ENCODE measurements at regions not wholly inside any gene's neighbourhood (a gene's known extent, or its start where the extent isn't known, plus 50 kb on each side); places are given as distances from the start of the nearest gene placed in this dataset.

DNA sequence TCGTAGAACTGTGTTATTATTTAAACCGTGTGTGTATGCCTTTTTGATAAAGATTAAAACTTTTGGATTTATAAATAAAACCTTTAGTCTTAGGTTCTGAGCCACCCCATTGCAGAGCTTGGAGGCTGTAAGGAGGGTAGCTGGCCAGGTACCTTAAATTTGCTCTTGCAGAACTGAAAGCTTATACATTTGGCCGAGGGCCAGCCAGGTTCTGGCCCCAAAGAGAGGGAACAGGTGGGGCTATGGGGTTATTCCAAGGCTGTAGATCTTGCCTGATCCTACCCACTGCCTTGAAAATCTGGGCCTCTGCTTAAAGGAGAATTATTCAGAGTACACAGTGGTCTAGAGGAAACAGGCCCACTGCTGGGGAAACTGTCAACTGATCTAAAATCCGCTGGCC is 59.6 kb downstream of the CAMK2N1 start:
- Histone ChIP-seq H3K36me3 (ENCODE audit: control insufficient read depth, insufficient read depth, low read length) (no peaks in the 10 kb centered on the region), H3K27me3 (ENCODE audit: control insufficient read depth, insufficient read depth, low read length) (no peaks in the 10 kb centered on the region), H3K9me3 (ENCODE audit: control insufficient read depth, insufficient read depth, low read depth, low read length) (no peaks in the 10 kb centered on the region), H3K4me2 (ENCODE audit: extremely low read depth, insufficient read depth, low read length) (no peak overlapping the region), H3K4me1 (ENCODE audit: control insufficient read depth, extremely low read depth, insufficient read depth, low read length) (peaks cover 12% of the 10 kb centered on the region), H3K79me2 (ENCODE audit: control insufficient read depth, insufficient read depth, low read length) (no peaks in the 10 kb centered on the region), H3K9ac (ENCODE audit: insufficient read depth, low read length) (peak overlapping the region; percentile 21), H2AFZ (ENCODE audit: low read length) (no peak overlapping the region), H3K27ac (ENCODE audit: insufficient read depth, low read length) (peak overlapping the region; percentile 84), H4K20me1 (ENCODE audit: control insufficient read depth, extremely low read depth, insufficient read depth, low read length) (no peaks in the 10 kb centered on the region), H3K4me3 (replicated peaks in 1 of 4; ENCODE audit: control extremely low read depth in 1 of 4, insufficient read depth in 1 of 4, low read depth in 3 of 4, low read length in 4 of 4) (no peak overlapping the region)
- DNase-seq (ENCODE audit: low read depth in 2 of 2), result no peak
- TF ChIP-seq, protein P1, sequence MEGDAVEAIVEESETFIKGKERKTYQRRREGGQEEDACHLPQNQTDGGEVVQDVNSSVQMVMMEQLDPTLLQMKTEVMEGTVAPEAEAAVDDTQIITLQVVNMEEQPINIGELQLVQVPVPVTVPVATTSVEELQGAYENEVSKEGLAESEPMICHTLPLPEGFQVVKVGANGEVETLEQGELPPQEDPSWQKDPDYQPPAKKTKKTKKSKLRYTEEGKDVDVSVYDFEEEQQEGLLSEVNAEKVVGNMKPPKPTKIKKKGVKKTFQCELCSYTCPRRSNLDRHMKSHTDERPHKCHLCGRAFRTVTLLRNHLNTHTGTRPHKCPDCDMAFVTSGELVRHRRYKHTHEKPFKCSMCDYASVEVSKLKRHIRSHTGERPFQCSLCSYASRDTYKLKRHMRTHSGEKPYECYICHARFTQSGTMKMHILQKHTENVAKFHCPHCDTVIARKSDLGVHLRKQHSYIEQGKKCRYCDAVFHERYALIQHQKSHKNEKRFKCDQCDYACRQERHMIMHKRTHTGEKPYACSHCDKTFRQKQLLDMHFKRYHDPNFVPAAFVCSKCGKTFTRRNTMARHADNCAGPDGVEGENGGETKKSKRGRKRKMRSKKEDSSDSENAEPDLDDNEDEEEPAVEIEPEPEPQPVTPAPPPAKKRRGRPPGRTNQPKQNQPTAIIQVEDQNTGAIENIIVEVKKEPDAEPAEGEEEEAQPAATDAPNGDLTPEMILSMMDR (conservative IDR thresholded peaks at IDR 0.05 in 1 of 2, IDR thresholded peaks at IDR 0.05 in 1 of 2; ENCODE audit: low read depth in 1 of 2, low read length in 2 of 2), result no peak
- no peak for TF ChIP-seq EZH2 (IDR thresholded peaks at IDR 0.05; ENCODE audit: low read length, missing control alignments)

DNA sequence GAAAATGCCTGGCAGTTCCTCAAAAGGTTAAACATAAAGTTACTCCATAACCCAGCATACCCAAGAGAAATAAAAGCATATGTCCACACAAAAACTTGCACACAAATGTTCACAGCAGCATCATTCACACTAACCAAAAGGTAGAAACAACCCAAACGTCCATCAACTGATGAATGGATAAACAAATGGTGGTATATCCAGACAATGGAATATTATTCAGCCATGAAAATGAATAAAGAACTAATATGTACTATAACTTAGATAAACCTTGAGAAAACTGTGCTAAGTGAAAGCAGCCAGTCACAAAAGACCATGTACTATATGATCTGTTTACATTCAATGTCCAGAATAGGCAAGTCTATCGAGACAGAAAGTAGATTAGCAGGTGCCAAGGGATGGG is 60.4 kb downstream of the CAMK2N1 start:
- Histone ChIP-seq H4K20me1 (ENCODE audit: control insufficient read depth, extremely low read depth, insufficient read depth, low read length) (no peaks in the 10 kb centered on the region), H3K27me3 (ENCODE audit: control insufficient read depth, insufficient read depth, low read length) (no peaks in the 10 kb centered on the region), H3K4me1 (ENCODE audit: control insufficient read depth, extremely low read depth, insufficient read depth, low read length) (peaks cover 12% of the 10 kb centered on the region), H3K36me3 (ENCODE audit: control insufficient read depth, insufficient read depth, low read length) (no peaks in the 10 kb centered on the region), H3K79me2 (ENCODE audit: control insufficient read depth, insufficient read depth, low read length) (no peaks in the 10 kb centered on the region), H3K27ac (ENCODE audit: insufficient read depth, low read length) (no peak overlapping the region), H3K9ac (ENCODE audit: insufficient read depth, low read length) (no peak overlapping the region), H2AFZ (ENCODE audit: low read length) (no peak overlapping the region), H3K4me2 (ENCODE audit: extremely low read depth, insufficient read depth, low read length) (no peak overlapping the region), H3K4me3 (replicated peaks in 1 of 4; ENCODE audit: control extremely low read depth in 1 of 4, insufficient read depth in 1 of 4, low read depth in 3 of 4, low read length in 4 of 4) (no peak overlapping the region), H3K9me3 (ENCODE audit: control insufficient read depth, insufficient read depth, low read depth, low read length) (no peaks in the 10 kb centered on the region)
- TF ChIP-seq EZH2 (IDR thresholded peaks at IDR 0.05; ENCODE audit: low read length, missing control alignments), result no peak
- TF ChIP-seq, protein P1 (conservative IDR thresholded peaks at IDR 0.05 in 1 of 2, IDR thresholded peaks at IDR 0.05 in 1 of 2; ENCODE audit: low read depth in 1 of 2, low read length in 2 of 2), result no peak
- no peak for DNase-seq (ENCODE audit: low read depth in 2 of 2)

DNA sequence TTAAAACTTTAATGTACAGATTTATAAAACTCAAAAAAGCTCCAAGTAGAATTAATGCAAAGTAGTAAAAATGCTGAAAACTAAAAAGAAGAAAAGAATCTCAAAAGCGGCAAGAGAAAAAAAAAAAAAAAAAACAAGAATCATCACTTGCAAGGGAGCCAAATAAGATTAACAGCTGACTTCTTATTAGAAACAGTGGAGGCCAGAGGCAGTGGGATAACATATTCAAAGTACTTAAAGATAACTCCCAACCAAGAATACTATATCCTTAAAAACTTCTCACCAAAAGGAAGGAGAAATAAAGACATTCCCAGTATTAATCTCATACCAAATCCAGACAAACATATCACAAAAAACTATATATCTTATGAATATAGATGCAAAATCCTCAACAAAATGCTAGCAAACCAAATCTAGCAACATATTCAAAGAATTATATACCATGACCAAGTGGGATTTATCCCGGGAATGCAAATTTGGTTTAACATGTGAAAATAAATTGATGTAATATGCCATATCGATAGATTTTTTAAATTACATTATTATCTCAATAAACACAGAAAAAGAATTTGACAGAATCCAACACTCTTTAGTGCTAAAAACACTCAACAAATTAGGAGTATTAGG is 62.7 kb downstream of the CAMK2N1 start:
- Histone ChIP-seq H3K9me3 (ENCODE audit: control insufficient read depth, insufficient read depth, low read depth, low read length) (no peaks in the 10 kb centered on the region), H3K79me2 (ENCODE audit: control insufficient read depth, insufficient read depth, low read length) (no peaks in the 10 kb centered on the region)
- DNase-seq (ENCODE audit: low read depth in 2 of 2), result no peak

More for the DNA sequence above, 62.7 kb downstream of the CAMK2N1 start:
- H2AFZ ChIP-seq (ENCODE audit: low read length), result no peak overlapping the region
- H3K4me2 ChIP-seq (ENCODE audit: extremely low read depth, insufficient read depth, low read length), result no peak overlapping the region
- H3K4me1 ChIP-seq (ENCODE audit: control insufficient read depth, extremely low read depth, insufficient read depth, low read length), result peaks cover 9% of the 10 kb centered on the region
- H3K27ac ChIP-seq (ENCODE audit: insufficient read depth, low read length), result no peak overlapping the region
- no peak overlapping the region for H3K4me3 ChIP-seq (replicated peaks in 1 of 4; ENCODE audit: control extremely low read depth in 1 of 4, insufficient read depth in 1 of 4, low read depth in 3 of 4, low read length in 4 of 4)
- H3K9ac ChIP-seq (ENCODE audit: insufficient read depth, low read length), result no peak overlapping the region
- H4K20me1 ChIP-seq (ENCODE audit: control insufficient read depth, extremely low read depth, insufficient read depth, low read length), result no peaks in the 10 kb centered on the region
- TF ChIP-seq EZH2 (IDR thresholded peaks at IDR 0.05; ENCODE audit: low read length, missing control alignments), result no peak
- TF ChIP-seq, protein P1 (conservative IDR thresholded peaks at IDR 0.05 in 1 of 2, IDR thresholded peaks at IDR 0.05 in 1 of 2; ENCODE audit: low read depth in 1 of 2, low read length in 2 of 2), result no peak
- no peaks in the 10 kb centered on the region for H3K27me3 ChIP-seq (ENCODE audit: control insufficient read depth, insufficient read depth, low read length)
- no peaks in the 10 kb centered on the region for H3K36me3 ChIP-seq (ENCODE audit: control insufficient read depth, insufficient read depth, low read length)

All from fibroblast of lung (primary cell).